ENCODE measurements at regions not wholly inside any gene's neighbourhood (a gene's known extent, or its start where the extent isn't known, plus 50 kb on each side); places are given as distances from the start of the nearest gene placed in this dataset. TPM values are rescaled to one million over a fixed set of nuclear protein-coding genes. Genes with fewer than 3 reads are reported as not detected.

Small RNA genes lying in the stretch of these regions (small RNA-seq; reads per million reads assigned to genes)
- gene RNU4-77P (ENCODE audit: insufficient read depth): not detected
